ENCODE measurements at regions not wholly inside any gene's neighbourhood (a gene's known extent, or its start where the extent isn't known, plus 50 kb on each side); places are given as distances from the start of the nearest gene placed in this dataset.

DNA sequence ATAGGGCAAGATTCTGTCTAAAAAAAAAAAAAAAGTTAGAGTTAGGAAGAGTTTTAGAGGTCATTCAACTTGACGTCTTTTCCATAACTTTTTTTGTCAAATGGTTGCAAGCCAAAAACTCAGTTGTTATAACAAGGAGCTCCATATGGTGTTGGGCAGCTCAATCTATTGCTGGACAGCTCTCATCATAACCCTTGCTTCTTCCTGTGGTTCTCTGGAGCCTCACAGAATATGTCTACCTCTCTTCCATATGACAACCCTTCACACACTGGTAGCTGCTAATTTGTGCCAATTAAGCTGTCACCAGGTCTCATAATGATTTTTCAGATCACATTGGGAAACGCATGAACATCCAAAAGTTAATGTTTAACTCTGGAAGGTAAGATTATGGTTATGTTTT lies 57.8 kb upstream of the SLC16A1 start:
- Histone ChIP-seq H3K4me3 (ENCODE audit: low read depth, low read length) (no peak overlapping the region), H3K27ac (ENCODE audit: extremely low read depth, low read depth, low read length) (no peak overlapping the region), H3K4me1 (ENCODE audit: control insufficient read depth, insufficient read depth, low read length) (no peaks in the 10 kb centered on the region), H3K36me3 (ENCODE audit: control insufficient read depth in 2 of 2, insufficient read depth in 1 of 2, low read length in 2 of 2) (peaks cover 0 to 4% of the 10 kb centered on the region in 2 experiments; a peak in 1 of 3 replicates), H3K9me3 (ENCODE audit: control insufficient read depth, insufficient read depth, low read depth, low read length) (no peaks in the 10 kb centered on the region)
- ChIA-PET CTCF (no interaction called here), POLR2A (no interaction called here)
- TF ChIP-seq REST (tag by site-specific recombination; IDR thresholded peaks at IDR 0.05) = peak; percentile 86
- TF ChIP-seq ZNF664 (tag by site-specific recombination; IDR thresholded peaks at IDR 0.05) = no peak
- TF ChIP-seq ZNF16 (tag by site-specific recombination; IDR thresholded peaks at IDR 0.05; ENCODE audit: low read depth) = no peak
- no peak for TF ChIP-seq PRDM1 (tag by site-specific recombination; IDR thresholded peaks at IDR 0.05)
- no peak for TF ChIP-seq ZNF629 (tag by site-specific recombination; IDR thresholded peaks at IDR 0.05)
- no peak for TF ChIP-seq ZNF132 (tag by site-specific recombination; IDR thresholded peaks at IDR 0.05; ENCODE audit: borderline replicate concordance)
- TF ChIP-seq ZNF335 (tag by site-specific recombination; conservative IDR thresholded peaks at IDR 0.05) = no peak
- no peak for TF ChIP-seq SP3 (tag by site-specific recombination; IDR thresholded peaks at IDR 0.05)

- no peak overlapping the region for H3K4me3 ChIP-seq (ENCODE audit: low read depth, low read length)
- no peak for TF ChIP-seq ZNF274 (IDR thresholded peaks at IDR 0.05; ENCODE audit: low read length)
- no peak for TF ChIP-seq ZNF274 (tag by site-specific recombination; IDR thresholded peaks at IDR 0.05; ENCODE audit: borderline replicate concordance)
- TF ChIP-seq, protein P1, sequence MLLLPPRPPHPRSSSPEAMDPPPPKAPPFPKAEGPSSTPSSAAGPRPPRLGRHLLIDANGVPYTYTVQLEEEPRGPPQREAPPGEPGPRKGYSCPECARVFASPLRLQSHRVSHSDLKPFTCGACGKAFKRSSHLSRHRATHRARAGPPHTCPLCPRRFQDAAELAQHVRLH (tag by site-specific recombination; IDR thresholded peaks at IDR 0.05) = no peak
- no peak for TF ChIP-seq ZNF426 (tag by site-specific recombination; IDR thresholded peaks at IDR 0.05)
- H3K27ac ChIP-seq (ENCODE audit: extremely low read depth, low read depth, low read length) = no peak overlapping the region
- ChIA-PET POLR2A (no interaction called here), CTCF (no interaction called here)
- no peaks in the 10 kb centered on the region for H3K9me3 ChIP-seq (ENCODE audit: control insufficient read depth, insufficient read depth, low read depth, low read length)
- H3K36me3 ChIP-seq (ENCODE audit: control insufficient read depth in 2 of 2, insufficient read depth in 1 of 2, low read length in 2 of 2) = peaks cover 0 to 4% of the 10 kb centered on the region in 2 experiments; a peak in 1 of 3 replicates
- H3K4me1 ChIP-seq (ENCODE audit: control insufficient read depth, insufficient read depth, low read length) = no peaks in the 10 kb centered on the region
Measured at GRCh38 chr1:113014508-113014907, 58.5 kb upstream of the LRIG2 start.

DNA sequence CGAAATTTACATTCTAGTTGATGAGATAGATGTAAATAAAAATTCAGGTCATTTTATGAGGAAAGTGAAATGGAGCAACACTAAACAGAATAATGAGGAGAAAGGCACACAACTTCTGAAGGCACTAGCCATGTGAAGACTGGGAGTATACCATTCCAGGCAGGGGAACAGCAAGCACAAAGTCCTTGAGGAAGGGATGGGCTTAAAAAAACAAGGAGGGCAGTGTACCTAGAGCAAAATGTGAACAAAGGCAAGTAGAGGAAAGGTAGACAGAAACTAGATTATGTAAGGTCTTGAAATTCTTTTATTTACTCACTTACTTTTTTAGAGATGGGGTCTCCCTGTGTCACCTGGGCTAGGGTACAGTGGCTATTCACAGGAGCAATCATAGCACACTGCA lies 54.1 kb upstream of the LRIG2 start:
- ChIA-PET POLR2A (interaction anchor here (0.6 kb wide), 1 partner anchor 18 kb away, joined by 4 read pairs; no protein-coding TSS in a partner anchor), CTCF (no interaction called here)
- H3K27ac ChIP-seq (ENCODE audit: extremely low read depth, low read depth, low read length) = no peak overlapping the region
- 0 out of 2 replicates have a peak, but pooled peaks cover 3% of the 10 kb centered on the region for H3K4me1 ChIP-seq (ENCODE audit: control insufficient read depth, insufficient read depth, low read length)
- no peaks in the 10 kb centered on the region for H3K9me3 ChIP-seq (ENCODE audit: control insufficient read depth, insufficient read depth, low read depth, low read length)
- H3K4me3 ChIP-seq (ENCODE audit: low read depth, low read length) = no peak overlapping the region
- TF ChIP-seq RBAK (tag by site-specific recombination; IDR thresholded peaks at IDR 0.05) (no peak), KLF1 (tag by site-specific recombination; IDR thresholded peaks at IDR 0.05) (peak; percentile 20; the same call in 1 of the 2 replicates)
- TF ChIP-seq, protein P2, sequence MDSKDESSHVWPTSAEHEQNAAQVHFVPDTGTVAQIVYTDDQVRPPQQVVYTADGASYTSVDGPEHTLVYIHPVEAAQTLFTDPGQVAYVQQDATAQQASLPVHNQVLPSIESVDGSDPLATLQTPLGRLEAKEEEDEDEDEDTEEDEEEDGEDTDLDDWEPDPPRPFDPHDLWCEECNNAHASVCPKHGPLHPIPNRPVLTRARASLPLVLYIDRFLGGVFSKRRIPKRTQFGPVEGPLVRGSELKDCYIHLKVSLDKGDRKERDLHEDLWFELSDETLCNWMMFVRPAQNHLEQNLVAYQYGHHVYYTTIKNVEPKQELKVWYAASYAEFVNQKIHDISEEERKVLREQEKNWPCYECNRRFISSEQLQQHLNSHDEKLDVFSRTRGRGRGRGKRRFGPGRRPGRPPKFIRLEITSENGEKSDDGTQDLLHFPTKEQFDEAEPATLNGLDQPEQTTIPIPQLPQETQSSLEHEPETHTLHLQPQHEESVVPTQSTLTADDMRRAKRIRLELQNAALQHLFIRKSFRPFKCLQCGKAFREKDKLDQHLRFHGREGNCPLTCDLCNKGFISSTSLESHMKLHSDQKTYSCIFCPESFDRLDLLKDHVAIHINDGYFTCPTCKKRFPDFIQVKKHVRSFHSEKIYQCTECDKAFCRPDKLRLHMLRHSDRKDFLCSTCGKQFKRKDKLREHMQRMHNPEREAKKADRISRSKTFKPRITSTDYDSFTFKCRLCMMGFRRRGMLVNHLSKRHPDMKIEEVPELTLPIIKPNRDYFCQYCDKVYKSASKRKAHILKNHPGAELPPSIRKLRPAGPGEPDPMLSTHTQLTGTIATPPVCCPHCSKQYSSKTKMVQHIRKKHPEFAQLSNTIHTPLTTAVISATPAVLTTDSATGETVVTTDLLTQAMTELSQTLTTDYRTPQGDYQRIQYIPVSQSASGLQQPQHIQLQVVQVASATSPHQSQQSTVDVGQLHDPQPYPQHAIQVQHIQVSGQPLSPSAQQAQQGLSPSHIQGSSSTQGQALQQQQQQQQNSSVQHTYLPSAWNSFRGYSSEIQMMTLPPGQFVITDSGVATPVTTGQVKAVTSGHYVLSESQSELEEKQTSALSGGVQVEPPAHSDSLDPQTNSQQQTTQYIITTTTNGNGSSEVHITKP (tag by site-specific recombination; IDR thresholded peaks at IDR 0.05) = peak; percentile 88
- H3K36me3 ChIP-seq (ENCODE audit: control insufficient read depth in 2 of 2, insufficient read depth in 1 of 2, low read length in 2 of 2) = no peaks in the 10 kb centered on the region

Data from HEK293 (cell line).